PC-3 (cell line): ENCODE measurements at regions not wholly inside any gene's neighbourhood (a gene's known extent, or its start where the extent isn't known, plus 50 kb on each side); places are given as distances from the start of the nearest gene placed in this dataset.

Experiments used
- ATAC-seq: fragments of 200-7000 bp; cut with Tn5 transposase; 2 replicates; pipeline ENCODE4 v1.9.1; 2020; ENCODE audit warnings: mild to moderate bottlenecking, moderate library complexity
- BruUV-seq: library from RNA; stranded (reverse); fragments of 400-500 nt; replicated peaks from 2 replicates; lab custom pipeline; 2021; lab: Mats Ljungman, UMichigan
- CTCF ChIA-PET: fragments of 300-600 bp; sonication (Branson Sonifier 250); formaldehyde crosslinking; loops from one replicate; lab custom pipeline; 2022; ENCODE audit warnings: antibody characterized with exemption; lab: Charles Lee
- POLR2A ChIA-PET: fragments of 300-600 bp; sonication (Branson Sonifier 250); formaldehyde crosslinking; loops from one replicate; lab custom pipeline; 2022; ENCODE audit warnings: antibody characterized with exemption; ENCODE audit not compliant: unreplicated experiment; lab: Charles Lee
- DNase-seq: peaks from one replicate; pipeline ENCODE4 v3.0.0-alpha.2; 2015
- H2AFZ ChIP-seq: fragments of 300-600 bp; sonication (generic); 2 replicates; pipeline ENCODE4 v1.6.0; 2016; ENCODE audit warnings: antibody characterized with exemption, low read length
- H3F3A ChIP-seq: fragments of 300-600 bp; sonication (generic); one replicate; pipeline ENCODE4 v1.6.0; 2017; ENCODE audit warnings: antibody characterized with exemption, low read length, control low read depth, mild to moderate bottlenecking; ENCODE audit not compliant: unreplicated experiment
- H3K27ac ChIP-seq: fragments of 300-600 bp; sonication (generic); 2 replicates; pipeline ENCODE4 v1.5.1; 2016; ENCODE audit warnings: mild to moderate bottlenecking, low read length
- H3K27me3 ChIP-seq: fragments of 300-600 bp; sonication (generic); 2 replicates; pipeline ENCODE4 v1.6.1; 2016; ENCODE audit warnings: low read length, mixed read lengths
- H3K36me3 ChIP-seq: fragments of 300-600 bp; sonication (generic); 2 replicates; pipeline ENCODE4 v1.6.1; 2016; ENCODE audit warnings: low read depth, mixed run types, low read length, mixed read lengths
- H3K4me1 ChIP-seq: fragments of 300-600 bp; sonication (generic); 2 replicates; pipeline ENCODE4 v1.5.1; 2016; ENCODE audit warnings: low read length; ENCODE audit not compliant: insufficient read depth
- H3K4me2 ChIP-seq: fragments of 300-600 bp; sonication (generic); 2 replicates; pipeline ENCODE4 v1.6.0; 2016; ENCODE audit warnings: low read length
- H3K4me3 ChIP-seq: fragments of 300-600 bp; sonication (generic); 2 replicates; pipeline ENCODE4 v1.5.1; 2016; ENCODE audit warnings: mild to moderate bottlenecking, low read length, mixed read lengths
- H3K79me2 ChIP-seq: fragments of 300-600 bp; sonication (generic); 2 replicates; pipeline ENCODE4 v1.6.1; 2017; ENCODE audit warnings: low read length, mixed read lengths
- H3K9ac ChIP-seq: fragments of 300-600 bp; sonication (generic); 2 replicates; pipeline ENCODE4 v1.6.0; 2016; ENCODE audit warnings: mild to moderate bottlenecking, low read length
- H3K9me2 ChIP-seq: fragments of 300-600 bp; sonication (generic); replicated peaks from 2 replicates; pipeline ENCODE4 v1.6.1; 2016; ENCODE audit warnings: mixed run types, low read length, mixed read lengths
- H3K9me3 ChIP-seq: fragments of 300-600 bp; sonication (generic); 2 replicates; pipeline ENCODE4 v1.6.1; 2016; ENCODE audit warnings: low read length, mixed read lengths
- H4K20me1 ChIP-seq: fragments of 300-600 bp; sonication (generic); 2 replicates; pipeline ENCODE4 v1.6.1; 2016; ENCODE audit warnings: low read length, mixed read lengths
- EZH2 ChIP-seq: fragments of 300-600 bp; sonication (generic); IDR thresholded peaks from one replicate; pipeline ENCODE4 v1.6.1; 2017; ENCODE audit warnings: antibody characterized with exemption, mild to moderate bottlenecking, low read length; ENCODE audit not compliant: unreplicated experiment
- EZH2phosphoT487 ChIP-seq: fragments of 300-600 bp; sonication (generic); IDR thresholded peaks from 2 replicates; pipeline ENCODE4 v1.6.1; 2018; ENCODE audit warnings: mild to moderate bottlenecking, antibody characterized with exemption, low read length, borderline replicate concordance
- intact Hi-C: fragments of 100-400 bp; cut with micrococcal nuclease; formaldehyde crosslinking; loops from 2 replicates; pipeline ENCODE4 v1.9.0; 2023
- TF ChIP-seq, protein P1 (sequence below): fragments of 300-600 bp; sonication (generic); conservative IDR thresholded peaks from 2 replicates; pipeline ENCODE4 v1.5.1; 2017; ENCODE audit warnings: antibody characterized with exemption, low read depth, mild to moderate bottlenecking, low read length

DNA sequence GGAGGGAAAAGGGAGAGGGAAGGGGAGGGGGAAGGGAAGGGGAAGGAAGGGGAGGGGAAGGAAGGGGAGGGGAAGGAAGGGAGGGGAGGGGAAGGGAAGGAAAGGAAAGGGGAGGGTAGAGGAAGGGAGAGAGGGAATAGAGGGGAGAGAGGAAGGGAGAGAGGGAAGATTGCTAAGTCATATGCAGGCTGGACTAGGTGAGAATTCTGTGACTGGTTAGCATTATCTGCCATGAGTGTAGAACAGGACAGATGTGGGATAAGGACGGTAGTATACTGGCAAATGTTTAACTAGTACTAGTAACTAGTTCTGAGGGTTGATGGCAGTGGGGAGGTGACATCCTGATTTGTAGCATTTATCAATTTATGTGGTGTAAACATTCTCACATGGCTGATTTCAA, 203.5 kb upstream of the RAD23B start:
- Histone ChIP-seq H3K36me3 (no peaks in the 10 kb centered on the region), H3K9me3 (no peaks in the 10 kb centered on the region), H4K20me1 (no peaks in the 10 kb centered on the region), H3K79me2 (no peaks in the 10 kb centered on the region), H3K9ac (no peak overlapping the region), H3K4me1 (no peaks in the 10 kb centered on the region), H3F3A (no peaks in the 10 kb centered on the region), H3K4me3 (no peak overlapping the region), H2AFZ (no peak overlapping the region), H3K9me2 (no peaks in the 10 kb centered on the region), H3K27ac (no peak overlapping the region), H3K27me3 (no peaks in the 10 kb centered on the region), H3K4me2 (no peak overlapping the region)
- no peak for DNase-seq
- intact Hi-C loops, result no loop called here
- ATAC-seq, result no peak
- no TSS peak for BruUV-seq
- TF ChIP-seq EZH2 (no peak), EZH2phosphoT487 (no peak)
- TF ChIP-seq, protein P1, sequence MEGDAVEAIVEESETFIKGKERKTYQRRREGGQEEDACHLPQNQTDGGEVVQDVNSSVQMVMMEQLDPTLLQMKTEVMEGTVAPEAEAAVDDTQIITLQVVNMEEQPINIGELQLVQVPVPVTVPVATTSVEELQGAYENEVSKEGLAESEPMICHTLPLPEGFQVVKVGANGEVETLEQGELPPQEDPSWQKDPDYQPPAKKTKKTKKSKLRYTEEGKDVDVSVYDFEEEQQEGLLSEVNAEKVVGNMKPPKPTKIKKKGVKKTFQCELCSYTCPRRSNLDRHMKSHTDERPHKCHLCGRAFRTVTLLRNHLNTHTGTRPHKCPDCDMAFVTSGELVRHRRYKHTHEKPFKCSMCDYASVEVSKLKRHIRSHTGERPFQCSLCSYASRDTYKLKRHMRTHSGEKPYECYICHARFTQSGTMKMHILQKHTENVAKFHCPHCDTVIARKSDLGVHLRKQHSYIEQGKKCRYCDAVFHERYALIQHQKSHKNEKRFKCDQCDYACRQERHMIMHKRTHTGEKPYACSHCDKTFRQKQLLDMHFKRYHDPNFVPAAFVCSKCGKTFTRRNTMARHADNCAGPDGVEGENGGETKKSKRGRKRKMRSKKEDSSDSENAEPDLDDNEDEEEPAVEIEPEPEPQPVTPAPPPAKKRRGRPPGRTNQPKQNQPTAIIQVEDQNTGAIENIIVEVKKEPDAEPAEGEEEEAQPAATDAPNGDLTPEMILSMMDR, result no peak
- ChIA-PET CTCF (no interaction called here), POLR2A (no interaction called here)

DNA sequence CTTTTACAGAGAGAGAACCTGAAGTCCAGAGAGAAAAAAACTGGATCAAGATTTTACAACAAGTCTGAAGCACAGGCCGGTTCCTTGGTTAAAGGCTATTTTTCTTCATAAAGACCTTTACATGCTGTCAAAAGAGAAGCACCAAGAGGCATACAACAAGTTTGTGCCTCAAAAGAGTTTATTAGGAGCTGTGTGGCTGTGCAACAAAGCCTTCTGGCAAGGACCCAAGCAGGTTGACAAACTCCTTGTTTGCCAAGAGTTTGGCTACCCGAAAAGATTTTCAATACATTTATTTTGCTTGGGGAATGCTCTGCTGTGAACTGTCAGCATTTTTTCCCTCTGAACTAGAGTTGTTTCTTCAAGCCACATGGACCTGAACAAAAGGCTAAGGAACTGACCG, 202.9 kb upstream of the RAD23B start:
- Histone ChIP-seq H3K9ac (no peak overlapping the region), H3K36me3 (no peaks in the 10 kb centered on the region), H3K79me2 (no peaks in the 10 kb centered on the region), H2AFZ (no peak overlapping the region), H3K27ac (no peak overlapping the region), H3K27me3 (no peaks in the 10 kb centered on the region), H4K20me1 (no peaks in the 10 kb centered on the region), H3F3A (no peaks in the 10 kb centered on the region), H3K4me2 (no peak overlapping the region), H3K9me3 (no peaks in the 10 kb centered on the region), H3K4me1 (no peaks in the 10 kb centered on the region), H3K9me2 (no peaks in the 10 kb centered on the region), H3K4me3 (no peak overlapping the region)
- ATAC-seq (no peak), DNase-seq (peak; percentile 6)
- ChIA-PET CTCF (no interaction called here), POLR2A (no interaction called here)
- no TSS peak for BruUV-seq
- intact Hi-C loops, result no loop called here
- TF ChIP-seq, protein P1, result no peak
- TF ChIP-seq EZH2 (no peak), EZH2phosphoT487 (no peak)

DNA sequence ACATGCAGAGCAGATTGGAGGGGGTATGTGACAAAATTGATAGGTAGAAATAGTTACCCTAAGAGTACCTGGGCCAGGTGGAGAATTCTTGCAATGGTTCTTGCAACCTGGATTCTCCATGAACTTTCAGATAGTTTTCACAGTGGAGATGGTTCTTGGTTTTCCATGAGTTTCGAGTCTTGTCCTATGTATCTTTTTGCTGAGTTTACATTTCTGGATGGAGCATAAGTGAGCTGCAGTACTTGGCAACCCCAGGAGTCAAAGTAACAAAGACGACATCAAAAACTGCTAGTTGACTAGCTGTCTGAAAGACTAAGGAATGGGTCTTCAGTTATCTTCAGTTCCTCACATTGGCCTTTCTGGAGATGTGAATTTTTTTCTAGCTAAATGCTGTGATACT, 196.6 kb upstream of the RAD23B start:
- H4K20me1 ChIP-seq, result no peaks in the 10 kb centered on the region
- H3K9me2 ChIP-seq, result no peaks in the 10 kb centered on the region
- no TSS peak for BruUV-seq
- no peaks in the 10 kb centered on the region for H3F3A ChIP-seq
- H3K4me3 ChIP-seq, result no peak overlapping the region
- no peak overlapping the region for H3K9ac ChIP-seq
- no peak for DNase-seq
- no peak overlapping the region for H3K4me2 ChIP-seq
- ChIA-PET CTCF (no interaction called here), POLR2A (no interaction called here)
- H3K27me3 ChIP-seq, result no peaks in the 10 kb centered on the region
- H3K27ac ChIP-seq, result no peak overlapping the region
- no peaks in the 10 kb centered on the region for H3K79me2 ChIP-seq
- H3K4me1 ChIP-seq, result no peaks in the 10 kb centered on the region
- H3K36me3 ChIP-seq, result no peaks in the 10 kb centered on the region
- TF ChIP-seq EZH2phosphoT487, result no peak
- TF ChIP-seq, protein P1, result no peak
- no peak for TF ChIP-seq EZH2
- no peak for ATAC-seq
- H3K9me3 ChIP-seq, result no peaks in the 10 kb centered on the region
- intact Hi-C loops, result no loop called here
- no peak overlapping the region for H2AFZ ChIP-seq
